Activated CD4-positive, alpha-beta T cell treated with anti-CD3 and anti-CD28 coated beads, Interleukin-2, amount 50 U/mL, for 4 hours (primary cell): ENCODE measurements at regions not wholly inside any gene's neighbourhood (a gene's known extent, or its start where the extent isn't known, plus 50 kb on each side); places are given as distances from the start of the nearest gene placed in this dataset.

Experiments
- DNase-seq, 2 experiments: peaks; one replicate each; pipeline ENCODE4 v3.0.0-alpha.2; 2020

DNA sequence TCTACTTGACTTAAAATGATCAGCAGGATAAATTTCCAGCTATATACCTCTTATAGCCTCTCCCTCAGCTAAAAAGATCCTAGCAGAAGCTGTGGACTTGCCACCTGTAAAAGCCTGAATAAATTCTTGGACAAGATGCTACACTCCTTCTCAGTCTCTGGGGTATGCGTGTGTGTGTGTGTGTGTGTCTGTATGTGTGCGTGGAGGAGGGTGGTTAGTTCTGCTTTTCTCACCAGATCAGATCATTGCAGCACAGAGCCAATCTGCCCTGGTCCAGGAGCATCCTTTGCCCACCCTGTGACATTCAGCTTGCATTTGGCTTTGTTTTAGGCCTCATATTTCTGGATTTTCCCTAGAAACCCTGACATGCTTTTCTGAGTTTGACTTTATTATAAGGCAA is 438.3 kb downstream of the RFC3 start:
- no peak for DNase-seq

DNA sequence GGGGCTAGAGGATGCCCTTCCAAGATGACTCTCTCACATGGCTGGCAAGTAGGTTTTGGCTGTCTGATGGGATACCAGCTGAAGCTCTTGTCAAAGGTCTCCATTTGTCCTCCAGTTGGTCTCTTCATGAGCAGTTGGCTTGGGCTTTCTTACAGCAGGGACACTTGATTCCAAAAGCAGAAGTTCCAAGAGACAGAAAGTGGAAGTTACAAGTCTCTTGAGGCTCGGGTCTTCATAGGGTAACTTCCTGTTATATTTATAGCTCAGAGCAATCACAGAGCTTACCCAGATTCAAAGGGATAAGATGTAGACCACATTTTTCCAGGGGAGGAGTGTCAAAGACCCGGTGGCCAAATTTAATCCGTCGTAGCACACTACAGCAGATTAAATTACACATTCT is 440.0 kb downstream of the RFC3 start:
- DNase-seq = no peak

DNA sequence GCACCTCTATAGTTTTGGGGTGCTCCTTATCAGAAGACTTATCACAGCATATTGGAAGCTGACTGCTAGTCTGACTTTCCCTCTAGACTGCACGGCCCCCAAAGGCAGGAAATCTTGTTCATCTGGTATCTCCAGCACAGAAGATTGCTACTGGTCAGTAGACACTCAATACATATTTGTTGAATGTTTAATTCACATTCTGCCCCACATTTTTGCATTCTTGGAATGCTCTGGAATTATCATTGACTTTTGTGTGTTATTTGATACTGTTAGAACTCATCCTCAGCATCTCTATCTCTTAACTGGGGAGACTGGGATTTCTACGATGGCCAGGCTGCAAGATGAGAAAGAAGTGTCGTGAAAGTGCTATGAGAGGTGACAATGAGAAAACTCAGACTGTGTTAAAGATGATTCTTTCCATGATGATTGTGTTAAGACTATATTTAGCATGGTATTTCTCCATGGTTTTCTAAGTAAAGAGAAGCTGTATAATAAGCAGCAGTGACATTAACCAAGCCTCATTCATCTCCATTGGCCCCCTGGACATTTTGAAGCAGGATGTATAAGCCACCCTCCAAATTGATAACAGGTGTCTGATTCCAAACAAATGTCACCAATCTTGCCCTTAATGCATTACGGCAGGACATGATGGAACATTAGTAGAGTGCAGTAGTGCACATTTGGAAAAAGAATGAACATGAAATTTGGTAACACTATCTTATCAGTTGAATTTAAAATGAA is 440.9 kb downstream of the RFC3 start:
- DNase-seq = no peak

DNA sequence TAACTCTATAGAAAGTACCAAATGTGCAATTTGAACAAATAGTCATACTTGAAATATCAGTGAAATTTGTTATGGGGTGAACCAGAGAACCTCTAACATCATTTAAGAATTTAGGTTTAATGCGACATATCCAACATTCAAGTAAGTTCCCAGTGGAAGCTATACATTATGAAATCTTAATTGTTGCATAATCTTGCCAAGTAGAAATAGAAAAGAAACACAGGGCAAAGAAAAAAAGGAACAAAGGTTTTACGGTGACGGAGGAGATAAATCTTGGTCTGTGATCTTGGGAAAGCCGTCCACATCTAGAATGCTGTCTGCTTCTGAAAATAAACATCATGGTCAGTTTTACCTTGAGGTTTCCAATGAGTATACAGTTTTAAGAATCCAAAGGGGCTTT is 445.7 kb downstream of the RFC3 start:
- DNase-seq = no peak

DNA sequence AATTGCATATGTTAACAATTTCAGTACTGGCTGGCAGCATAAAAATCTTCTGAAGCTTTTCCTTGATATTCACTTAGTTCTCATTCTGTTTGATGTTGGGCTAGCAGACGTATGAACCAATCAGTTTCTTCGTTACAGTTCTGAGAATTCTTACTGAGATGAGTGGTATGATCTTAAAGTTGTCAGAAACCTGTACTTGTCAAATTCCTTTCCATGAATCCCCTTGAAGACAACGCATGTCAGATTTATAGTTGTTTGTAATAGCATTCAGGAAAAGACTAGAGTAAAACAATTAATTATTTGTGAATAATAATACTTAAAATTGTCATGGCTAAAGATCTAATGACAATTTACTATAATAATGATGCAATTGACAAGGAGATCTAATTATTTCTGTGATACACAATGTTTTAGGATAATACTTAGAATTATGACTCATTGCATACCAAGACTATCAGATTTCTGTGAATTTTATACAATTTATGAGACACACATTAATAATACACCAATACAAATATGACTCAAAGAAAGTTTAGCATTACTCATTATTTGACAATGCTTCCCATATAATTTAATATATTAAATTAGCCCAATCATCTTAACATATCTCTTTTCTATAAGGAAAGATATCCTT is 447.2 kb downstream of the RFC3 start:
- DNase-seq = no peak

DNA sequence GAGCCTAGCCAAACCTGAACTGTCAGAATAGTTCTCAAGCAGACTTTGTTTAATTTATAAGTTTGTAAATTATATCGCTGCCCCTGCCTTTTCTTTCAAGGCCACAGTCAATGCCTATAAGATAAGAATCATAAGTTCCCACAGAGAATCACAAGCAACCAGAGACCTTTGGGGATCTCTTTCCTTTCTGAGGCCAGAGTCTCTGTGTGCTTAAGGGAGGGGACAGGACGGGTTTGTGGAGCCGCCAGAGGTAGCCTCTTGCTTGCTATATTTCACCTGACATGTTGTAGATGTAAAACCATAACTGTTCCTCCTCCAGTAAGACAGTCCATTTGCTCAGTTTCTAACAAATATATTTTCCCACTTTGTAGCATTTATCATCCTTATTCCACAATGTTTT is 458.8 kb downstream of the RFC3 start:
- DNase-seq = no peak

DNA sequence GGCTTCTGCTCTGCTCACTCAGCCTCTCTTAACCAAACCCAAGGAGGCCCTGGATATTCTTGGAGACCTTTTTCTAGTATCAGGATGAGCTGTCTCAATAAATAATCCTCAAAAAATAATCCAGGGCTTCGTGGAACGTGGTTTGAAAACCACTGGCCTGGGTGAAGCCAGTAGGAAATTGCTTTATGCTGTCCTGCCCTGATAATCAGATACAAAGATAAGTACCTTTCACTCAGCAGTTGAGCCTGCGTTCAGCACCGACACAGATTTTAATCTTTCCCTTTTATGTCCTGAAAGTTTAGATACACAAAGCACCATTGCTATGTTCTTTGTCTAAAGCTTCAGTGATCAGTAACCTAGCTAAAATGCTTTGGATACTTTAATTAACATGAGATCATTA is 460.0 kb downstream of the RFC3 start:
- no peak for DNase-seq

DNA sequence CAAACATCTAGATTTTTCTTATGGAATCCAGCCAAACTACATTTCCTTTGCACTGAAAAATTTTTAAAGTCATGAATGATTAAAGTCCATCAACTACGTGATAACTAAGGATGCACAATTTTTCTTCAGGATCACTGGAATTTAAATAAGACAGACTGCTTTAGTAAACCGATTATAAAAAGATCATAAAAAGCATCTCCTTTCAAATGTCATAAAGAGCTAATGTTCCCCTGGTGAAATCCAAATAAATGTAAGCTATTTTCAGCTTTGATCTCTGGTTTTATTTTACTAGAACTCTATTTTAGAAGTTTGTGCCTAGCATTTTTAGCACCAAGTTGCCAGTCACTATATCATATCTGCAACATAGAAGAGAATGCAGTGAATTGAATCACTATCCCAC is 460.8 kb downstream of the RFC3 start:
- no peak for DNase-seq

DNA sequence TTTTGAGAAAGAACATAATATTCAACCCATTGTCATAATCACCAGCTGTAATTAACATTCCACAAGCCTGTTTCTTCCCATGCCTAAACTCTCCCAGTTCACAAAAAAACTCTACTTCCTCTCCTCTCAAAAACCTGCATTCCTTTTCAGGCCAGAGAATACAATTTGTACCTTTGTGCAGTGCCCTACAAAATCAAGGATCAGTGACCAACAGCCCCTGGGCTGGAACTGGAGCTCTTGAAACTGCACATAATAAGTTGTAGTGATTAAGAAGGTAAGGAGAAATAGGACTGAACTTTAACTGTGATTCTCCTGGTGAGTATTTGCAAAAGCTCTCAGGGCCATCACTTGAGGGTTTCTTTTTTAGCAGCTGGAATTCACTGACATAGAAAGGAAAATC is 472.7 kb downstream of the RFC3 start:
- DNase-seq = no peak

DNA sequence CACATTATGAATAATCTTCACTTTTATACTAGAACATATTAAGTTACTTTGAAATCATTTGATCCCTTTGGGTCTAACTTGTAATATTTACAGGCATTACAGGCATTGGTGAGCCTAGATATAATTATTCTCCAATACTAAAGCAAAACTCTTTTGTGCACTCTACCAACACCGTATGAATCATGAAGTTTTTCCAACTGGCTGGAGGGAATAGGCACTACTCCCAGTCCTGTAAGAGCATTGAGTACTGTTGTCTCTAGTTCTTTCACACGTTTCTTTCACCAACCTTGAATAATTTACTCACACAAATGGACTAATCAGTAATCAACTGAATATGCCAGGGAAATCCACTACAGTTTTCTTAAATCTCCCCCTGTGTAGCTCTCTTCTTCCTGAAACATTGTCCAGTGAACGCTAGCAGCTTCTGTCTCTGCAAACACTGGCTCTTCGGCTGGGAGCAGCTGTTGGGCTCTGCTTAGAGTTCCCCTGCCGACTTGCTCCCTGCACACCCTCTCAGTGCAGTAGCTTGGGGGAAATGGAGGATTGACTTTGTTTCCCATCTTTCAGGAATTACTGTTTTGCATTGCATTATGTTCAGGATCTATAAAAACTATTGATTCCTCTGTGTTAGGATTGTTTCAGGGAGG is 476.7 kb downstream of the RFC3 start:
- no peak for DNase-seq

DNA sequence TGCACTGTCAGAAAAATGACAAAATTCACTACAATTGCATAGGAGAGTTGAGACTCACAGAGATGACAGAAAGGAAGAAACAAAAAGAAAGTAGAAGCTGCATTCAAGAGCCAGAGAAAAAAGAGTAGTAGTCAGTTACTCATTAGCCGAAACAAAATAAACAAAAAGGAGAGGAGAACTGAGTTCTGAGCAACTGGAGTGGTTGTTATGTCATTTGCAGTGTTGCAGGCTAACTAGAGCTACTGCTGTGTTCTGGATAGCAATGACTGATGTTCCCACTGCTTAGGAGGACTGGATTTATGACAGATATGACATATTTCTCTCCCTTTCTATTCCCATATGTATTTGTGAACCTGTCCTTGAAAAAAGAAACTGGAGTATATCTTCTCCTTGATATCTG is 482.6 kb downstream of the RFC3 start:
- DNase-seq = no peak

DNA sequence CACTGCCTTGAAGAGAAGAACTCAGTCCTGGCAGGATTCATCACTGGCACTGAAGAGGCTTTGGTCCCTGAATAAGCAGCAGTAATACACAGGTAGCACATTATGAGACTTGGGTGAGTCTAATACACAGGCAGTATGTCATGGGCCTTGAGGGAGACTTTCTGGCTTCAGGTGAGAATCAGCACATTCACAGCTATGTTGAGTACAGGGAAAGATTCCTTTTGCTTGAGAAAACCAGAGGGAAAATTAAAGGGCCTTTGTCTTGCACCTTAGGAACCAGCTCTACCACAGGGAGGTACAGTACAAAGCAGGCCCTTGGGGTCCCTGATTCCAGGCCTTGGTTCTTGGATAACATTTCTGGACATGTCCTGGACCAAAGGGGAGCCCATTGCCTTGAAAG is 484.6 kb downstream of the RFC3 start:
- DNase-seq = no peak

DNA sequence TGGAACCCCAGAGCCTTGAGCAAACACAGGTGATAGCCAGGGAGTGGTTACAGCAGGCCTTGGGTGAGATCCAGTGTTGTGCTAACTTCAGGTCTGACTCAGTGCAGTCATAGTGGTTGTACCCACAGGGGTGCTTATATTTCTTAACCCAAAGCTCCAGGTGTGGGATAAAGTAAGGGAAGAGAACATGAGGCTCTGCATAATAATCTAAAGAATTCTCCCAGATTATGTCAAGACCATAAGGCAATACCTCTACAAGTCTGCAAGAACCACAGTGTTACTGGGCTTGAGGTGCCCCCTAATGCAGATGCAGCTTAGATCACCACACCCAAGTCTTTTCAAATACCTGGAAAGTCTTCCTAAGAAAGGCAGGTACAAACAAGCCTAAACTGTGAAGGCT is 485.4 kb downstream of the RFC3 start:
- no peak for DNase-seq

DNA sequence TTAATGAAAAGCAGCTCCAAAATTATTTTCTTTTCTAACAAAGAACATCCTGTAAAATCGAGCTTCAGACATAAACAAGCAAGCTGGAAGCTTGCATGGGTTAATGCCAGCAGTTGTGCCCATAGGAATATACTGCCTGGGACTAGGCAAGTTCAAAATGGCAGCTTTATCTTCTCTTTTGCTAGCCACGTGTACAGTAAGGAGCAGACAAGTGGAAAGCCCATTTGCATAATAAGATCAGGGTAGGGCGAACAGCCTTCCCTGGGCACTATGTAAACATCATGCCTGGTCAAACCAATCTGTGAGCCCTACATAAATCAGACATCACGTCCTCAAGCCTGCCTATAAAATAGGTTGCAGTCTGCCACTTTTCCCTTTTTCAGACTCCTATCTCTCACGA is 489.7 kb downstream of the RFC3 start:
- no peak for DNase-seq

DNA sequence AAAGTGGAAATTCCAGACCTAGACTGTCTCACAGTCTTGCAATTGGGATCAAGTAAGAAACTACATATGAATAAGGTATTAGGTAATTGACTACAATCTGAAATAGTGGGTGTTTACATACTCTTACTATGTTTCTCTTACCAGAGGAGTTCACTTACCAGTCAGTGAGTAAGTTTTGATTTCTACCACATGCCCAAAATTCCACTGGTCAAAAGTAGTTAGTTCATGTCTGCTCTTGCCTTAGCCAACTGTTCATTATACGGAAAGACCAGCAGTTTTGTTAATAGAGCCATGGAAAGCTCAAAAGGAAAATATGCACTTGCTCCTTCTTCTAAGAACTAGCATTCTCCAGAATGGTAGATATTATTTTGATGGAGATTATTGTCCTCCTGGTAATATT is 490.8 kb downstream of the RFC3 start:
- DNase-seq = no peak

DNA sequence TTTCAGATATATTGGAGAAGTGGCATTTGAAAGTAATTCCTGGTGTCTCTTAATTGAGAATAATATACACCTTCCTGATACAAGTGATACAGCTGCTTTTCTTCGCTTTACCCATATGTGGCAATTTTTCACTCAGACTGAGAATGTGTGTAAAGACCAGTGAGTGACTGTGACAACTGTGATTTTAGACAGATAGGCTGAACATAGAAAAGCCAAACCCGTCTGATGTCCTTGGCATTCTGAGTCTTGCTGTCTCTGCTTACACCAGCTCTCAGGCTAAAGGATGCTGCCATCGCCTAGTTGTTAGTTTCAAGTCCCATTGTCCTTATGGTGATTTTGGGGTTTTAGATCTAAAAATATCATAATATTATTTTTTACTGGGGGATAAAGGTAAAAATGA is 492.6 kb downstream of the RFC3 start:
- DNase-seq = no peak

DNA sequence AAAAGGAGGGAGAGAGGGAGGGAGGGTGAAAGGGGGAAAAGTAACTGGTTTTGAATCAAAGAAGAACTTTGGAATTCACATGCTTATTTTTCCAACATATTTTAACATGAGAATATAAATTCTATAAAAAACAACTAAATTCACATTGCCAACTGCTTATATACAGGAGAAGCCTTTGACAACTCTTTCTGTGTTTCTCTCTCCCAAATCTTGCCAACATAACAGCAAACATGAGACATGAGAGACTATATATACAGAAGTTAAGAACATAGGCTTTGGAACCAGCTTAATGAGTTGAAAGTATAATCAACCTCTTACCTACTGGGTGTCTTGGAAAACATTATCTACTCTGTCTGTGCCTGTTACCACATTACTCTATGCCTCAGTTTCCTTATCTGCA is 493.3 kb downstream of the RFC3 start:
- no peak for DNase-seq

DNA sequence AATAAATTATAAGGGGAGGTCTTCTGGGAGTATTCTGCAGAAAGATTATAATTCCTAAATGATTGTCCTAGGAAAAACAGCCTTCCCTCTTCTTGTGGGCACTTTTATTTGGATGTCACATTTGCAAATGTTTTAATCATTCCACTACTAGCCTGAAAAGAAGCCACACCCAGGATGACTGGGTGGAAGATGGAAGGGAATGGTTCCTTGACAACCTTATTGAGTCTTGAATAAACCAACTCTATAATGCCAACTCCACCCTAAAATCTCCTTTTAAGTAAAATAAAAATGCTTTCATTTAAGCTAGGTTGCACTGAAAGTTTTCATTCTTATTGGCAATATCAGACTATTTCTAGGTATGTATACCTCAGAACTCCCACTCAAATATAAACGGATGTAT is 494.6 kb downstream of the RFC3 start:
- no peak for DNase-seq

DNA sequence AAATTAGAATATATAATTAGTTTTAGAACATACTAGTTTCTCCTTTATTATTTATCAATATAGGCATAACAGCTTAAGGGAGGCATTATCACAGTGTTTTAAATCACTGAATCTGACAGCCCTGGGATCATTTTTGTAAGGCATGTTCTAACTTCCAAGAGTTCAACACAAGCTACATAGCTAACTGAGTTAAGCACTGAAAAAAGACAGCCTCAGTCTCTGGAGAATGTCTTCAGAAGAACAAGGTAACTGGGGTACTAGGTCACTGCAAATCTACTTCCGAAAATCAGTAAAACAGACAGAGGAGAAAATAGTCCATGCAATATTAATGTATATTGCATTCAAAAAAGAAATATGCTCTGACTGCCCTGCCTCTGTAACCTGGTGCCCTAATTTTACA is 502.1 kb downstream of the RFC3 start:
- DNase-seq = no peak

DNA sequence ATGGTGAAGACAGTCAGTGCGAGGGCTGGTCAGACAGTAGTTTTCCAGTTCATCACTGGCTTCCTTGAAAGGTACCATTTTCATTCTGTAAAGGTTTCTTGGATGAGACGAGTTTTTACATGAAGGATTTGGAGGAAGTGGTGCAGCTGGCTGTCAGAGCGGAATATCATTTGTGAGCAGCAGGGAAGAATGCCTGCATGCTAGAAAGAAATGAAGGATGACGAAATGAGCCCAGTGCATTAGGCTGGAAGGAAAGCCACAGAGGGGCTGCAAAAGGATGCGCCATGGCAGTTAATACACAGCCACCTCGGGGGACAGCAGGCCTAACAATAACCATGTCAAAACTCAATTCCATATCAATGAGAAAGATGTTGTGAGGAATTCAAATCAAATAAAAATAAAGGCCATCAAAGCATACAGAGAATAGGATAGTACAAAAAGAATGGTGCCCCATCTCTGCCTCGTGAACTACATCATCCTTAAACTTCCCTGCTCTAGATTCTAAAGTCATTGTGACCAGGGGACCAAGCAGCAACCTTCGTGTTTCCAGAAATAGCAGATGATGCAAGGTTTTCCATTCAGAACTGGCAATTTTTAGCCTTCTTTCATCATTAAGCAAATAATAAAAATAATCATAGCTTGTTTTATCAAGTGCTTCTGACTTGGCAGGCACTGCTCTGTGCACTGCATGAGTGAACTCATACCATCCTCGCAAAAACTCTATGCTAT is 504.2 kb downstream of the RFC3 start:
- DNase-seq = no peak

DNA sequence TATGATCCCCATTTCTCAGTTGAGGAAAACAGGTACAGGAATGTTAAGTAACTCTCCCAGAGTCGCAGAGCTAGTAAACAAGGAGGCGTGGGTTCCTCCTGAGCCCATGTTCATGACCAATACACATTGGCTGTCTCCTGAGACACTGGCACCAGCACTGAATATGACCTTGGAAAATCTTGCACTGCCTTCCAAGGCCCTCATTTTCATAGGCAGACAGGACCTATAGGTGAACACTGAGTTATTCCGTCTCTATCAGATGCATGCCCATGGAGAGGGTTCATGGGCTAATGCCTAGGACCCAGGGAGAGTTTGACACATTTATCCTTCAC is 504.8 kb downstream of the RFC3 start:
- DNase-seq = no peak

DNA sequence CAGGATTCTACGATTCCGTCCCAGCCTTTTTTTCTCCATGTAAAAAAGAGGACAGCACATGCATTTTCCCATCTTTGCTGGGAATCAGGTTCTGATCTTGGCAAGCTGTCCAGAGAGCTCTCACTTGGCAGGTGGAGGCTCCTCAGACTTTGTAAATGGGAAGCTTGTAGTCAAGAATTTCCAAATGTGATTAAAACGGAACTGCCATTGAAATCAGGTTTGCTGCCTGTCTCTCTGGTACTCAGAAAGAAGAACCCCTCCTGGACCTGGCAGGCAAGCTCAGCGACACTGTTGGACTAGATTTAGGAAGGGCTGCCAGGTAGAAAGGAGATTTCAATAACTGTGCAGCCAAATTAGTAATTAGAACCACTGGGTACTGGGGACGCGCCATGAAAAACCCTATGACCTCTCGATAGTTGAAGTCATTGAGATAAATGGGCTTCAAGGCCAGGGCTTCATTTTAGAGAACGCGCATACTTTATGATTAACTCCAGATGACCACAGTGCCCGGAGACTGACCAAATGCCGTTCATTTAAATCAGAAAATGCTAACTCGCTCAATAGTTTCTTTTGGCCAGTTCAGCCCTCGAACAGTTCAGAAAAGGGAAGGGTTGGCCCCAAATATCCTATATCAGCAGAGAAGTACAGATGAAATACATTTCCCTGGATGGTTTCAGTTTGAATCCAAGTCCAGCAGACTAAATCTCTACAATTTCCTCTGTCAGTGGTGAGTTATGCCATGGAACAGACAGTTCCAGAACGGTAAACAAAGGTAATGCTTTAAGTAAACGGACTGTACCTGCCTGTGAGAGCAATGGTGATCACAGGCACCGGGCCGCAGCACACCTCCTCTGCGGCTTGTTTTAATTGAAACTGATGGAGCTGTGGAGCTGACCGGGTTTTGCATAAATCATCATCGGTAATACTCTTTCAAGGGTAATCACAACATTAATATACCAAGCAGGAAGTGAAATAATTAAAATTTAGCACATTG is 517.4 kb downstream of the RFC3 start:
- DNase-seq = no peak

DNA sequence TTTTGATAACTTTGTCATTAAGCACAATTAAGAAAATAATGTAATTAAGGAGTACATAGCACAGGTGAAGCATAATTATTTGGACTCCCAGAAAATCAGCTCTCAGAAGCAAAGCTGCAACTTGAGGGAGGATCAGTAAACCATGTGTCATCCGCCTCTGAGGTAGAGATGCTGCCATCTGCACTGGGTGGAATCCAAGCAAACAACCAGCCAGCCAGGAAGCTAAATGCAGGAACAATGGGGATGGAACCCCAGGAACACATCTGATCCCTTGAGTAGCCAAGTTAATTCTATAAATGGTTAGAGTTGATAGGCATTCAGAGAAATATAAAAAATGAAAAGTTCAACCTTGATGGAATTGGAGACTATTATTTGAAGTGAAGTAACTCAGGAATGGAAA is 520.2 kb downstream of the RFC3 start:
- no peak for DNase-seq
